ENCODE measurements at regions not wholly inside any gene's neighbourhood (a gene's known extent, or its start where the extent isn't known, plus 50 kb on each side); places are given as distances from the start of the nearest gene placed in this dataset.

DNA sequence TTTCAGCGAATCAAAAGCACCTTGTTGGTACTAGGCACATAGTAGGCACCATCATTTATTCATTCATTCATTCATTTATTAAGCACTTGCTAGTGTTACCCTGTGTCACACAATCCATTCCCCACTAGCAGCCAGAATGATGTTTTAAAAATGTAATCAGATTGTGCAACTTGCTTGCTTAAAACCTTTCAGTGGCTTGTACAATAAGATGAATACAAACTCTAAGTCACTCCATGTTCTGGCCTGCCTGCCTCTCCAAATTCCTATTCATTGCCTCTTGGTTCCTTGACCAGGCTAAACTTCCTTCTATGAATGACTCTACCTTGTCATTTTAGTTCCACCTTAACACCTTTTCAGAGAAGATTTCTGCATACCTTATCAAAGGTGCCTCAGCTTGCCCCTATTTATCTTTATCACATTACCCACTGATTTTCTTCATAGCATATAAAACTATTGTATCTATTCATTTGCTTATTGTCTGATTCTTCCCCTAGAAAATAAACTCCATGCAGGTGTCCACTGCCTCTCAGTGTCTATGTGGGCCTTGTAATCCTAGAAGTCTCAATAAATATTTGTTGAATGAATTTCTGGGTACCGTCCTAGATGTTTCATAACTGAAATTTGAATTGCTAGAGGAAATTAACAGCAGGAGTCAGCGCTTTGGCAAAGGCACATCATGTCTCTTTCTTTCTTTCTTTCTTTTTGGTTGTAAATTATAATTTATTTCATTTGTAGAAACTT is 169.5 kb downstream of the TMEM26 start:
- TF ChIP-seq TAF1 (IDR thresholded peaks at IDR 0.05; ENCODE audit: low read depth) (no peak), CREB1 (IDR thresholded peaks at IDR 0.05; ENCODE audit: low read depth) (no peak), YY1 (IDR thresholded peaks at IDR 0.05; ENCODE audit: low read depth) (no peak), EGR1 (IDR thresholded peaks at IDR 0.05) (no peak), FOXM1 (IDR thresholded peaks at IDR 0.05; ENCODE audit: borderline replicate concordance, low read depth) (no peak), NFIC (IDR thresholded peaks at IDR 0.05) (no peak), RAD21 (IDR thresholded peaks at IDR 0.05; ENCODE audit: low read depth) (no peak), TCF12 (IDR thresholded peaks at IDR 0.05; ENCODE audit: low read depth) (no peak), EP300 (IDR thresholded peaks at IDR 0.05; ENCODE audit: borderline replicate concordance) (no peak)
- TF ChIP-seq, protein P1, sequence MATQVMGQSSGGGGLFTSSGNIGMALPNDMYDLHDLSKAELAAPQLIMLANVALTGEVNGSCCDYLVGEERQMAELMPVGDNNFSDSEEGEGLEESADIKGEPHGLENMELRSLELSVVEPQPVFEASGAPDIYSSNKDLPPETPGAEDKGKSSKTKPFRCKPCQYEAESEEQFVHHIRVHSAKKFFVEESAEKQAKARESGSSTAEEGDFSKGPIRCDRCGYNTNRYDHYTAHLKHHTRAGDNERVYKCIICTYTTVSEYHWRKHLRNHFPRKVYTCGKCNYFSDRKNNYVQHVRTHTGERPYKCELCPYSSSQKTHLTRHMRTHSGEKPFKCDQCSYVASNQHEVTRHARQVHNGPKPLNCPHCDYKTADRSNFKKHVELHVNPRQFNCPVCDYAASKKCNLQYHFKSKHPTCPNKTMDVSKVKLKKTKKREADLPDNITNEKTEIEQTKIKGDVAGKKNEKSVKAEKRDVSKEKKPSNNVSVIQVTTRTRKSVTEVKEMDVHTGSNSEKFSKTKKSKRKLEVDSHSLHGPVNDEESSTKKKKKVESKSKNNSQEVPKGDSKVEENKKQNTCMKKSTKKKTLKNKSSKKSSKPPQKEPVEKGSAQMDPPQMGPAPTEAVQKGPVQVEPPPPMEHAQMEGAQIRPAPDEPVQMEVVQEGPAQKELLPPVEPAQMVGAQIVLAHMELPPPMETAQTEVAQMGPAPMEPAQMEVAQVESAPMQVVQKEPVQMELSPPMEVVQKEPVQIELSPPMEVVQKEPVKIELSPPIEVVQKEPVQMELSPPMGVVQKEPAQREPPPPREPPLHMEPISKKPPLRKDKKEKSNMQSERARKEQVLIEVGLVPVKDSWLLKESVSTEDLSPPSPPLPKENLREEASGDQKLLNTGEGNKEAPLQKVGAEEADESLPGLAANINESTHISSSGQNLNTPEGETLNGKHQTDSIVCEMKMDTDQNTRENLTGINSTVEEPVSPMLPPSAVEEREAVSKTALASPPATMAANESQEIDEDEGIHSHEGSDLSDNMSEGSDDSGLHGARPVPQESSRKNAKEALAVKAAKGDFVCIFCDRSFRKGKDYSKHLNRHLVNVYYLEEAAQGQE (IDR thresholded peaks at IDR 0.05; ENCODE audit: low read depth), result no peak
